Breast epithelium (tissue), 4 donors: ENCODE measurements at regions not wholly inside any gene's neighbourhood (a gene's known extent, or its start where the extent isn't known, plus 50 kb on each side); places are given as distances from the start of the nearest gene placed in this dataset.

Experiments used
- DNase-seq, 2 donors: peaks; one replicate each; pipeline ENCODE4 v3.0.0-alpha.2; 2019; ENCODE audit warnings: low spot score in 2 of 2
- H3K27ac ChIP-seq, 2 donors: fragments of 200-600 bp; sonication (generic) in 1 of 2; one replicate each; pipeline ENCODE4 v1.5.1; 2016 to 2019; ENCODE audit warnings: mild to moderate bottlenecking in 1 of 2
- H3K27me3 ChIP-seq, 2 donors: fragments of 200-600 bp; sonication (generic) in 1 of 2; one replicate each; pipeline versions ENCODE4 v1.5.1 to v1.6.0; 2017 to 2019; ENCODE audit warnings: control low read depth in 1 of 2, mild to moderate bottlenecking in 1 of 2
- H3K36me3 ChIP-seq: fragments of 200-600 bp; one replicate; pipeline ENCODE4 v1.5.1; 2019
- H3K4me1 ChIP-seq, 2 donors: fragments of 200-600 bp; sonication (generic); one replicate each; pipeline ENCODE4 v1.5.1; 2016 to 2019; ENCODE audit warnings: control low read depth in 1 of 2
- H3K4me3 ChIP-seq, 3 donors: fragments of 200-600 bp; sonication (generic); 1 replicate in 2 of 3; 2 replicates in 1 of 3; pipeline ENCODE4 v1.5.1; 2016 to 2019; ENCODE audit warnings: mild to moderate bottlenecking in 3 of 3, moderate library complexity in 2 of 3
- H3K9me3 ChIP-seq, 2 donors: fragments of 200-600 bp; sonication (generic) in 1 of 2; one replicate each; pipeline ENCODE4 v1.5.1; 2016 to 2019; ENCODE audit warnings: control low read depth in 1 of 2
- POLR2A ChIP-seq: fragments of 450-650 bp; IDR thresholded peaks from one replicate; pipeline ENCODE4 v1.6.1; 2016; ENCODE audit warnings: antibody characterized with exemption, mild to moderate bottlenecking, moderate library complexity
- POLR2AphosphoS5 ChIP-seq, 3 donors: sonication (generic); formaldehyde crosslinking; IDR thresholded peaks; one replicate each; pipeline ENCODE4 v1.6.1; 2017; ENCODE audit warnings: antibody characterized with exemption in 3 of 3
- intact Hi-C: fragments of 100-400 bp; cut with DNase I; formaldehyde crosslinking; loops from one replicate; pipeline ENCODE4 v1.15.1; 2023; ENCODE audit warnings: low total_unique reads
- TF ChIP-seq, protein P1 (sequence below), 3 donors: fragments of 450-650 bp; IDR thresholded peaks; one replicate each; pipeline ENCODE4 v1.5.1; 2016 to 2017; ENCODE audit warnings: antibody characterized with exemption in 3 of 3, mild to moderate bottlenecking in 3 of 3, moderate library complexity in 3 of 3

DNA sequence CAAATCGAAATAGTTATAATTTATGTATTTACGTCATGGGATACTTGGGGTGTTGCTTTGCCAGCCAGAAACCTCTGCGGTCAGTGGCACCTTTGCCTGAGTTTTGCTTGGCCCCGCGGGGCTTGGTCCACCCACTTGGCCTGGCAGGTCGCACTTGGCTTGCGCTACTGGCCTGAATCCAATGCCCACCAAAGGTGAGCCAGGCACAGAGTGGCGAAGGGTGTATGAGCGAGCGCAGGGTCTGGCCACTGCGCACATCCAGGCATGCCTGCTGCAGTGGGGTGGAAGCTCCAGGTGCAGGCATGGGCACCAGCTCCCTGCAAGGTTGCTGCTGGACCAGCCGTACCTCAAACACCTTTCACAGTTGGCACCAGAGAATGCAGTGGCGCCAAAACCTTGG lies 714.6 kb downstream of the CDH9 start:
- H3K4me3 ChIP-seq, result no peak overlapping the region
- H3K27me3 ChIP-seq, result no peaks in the 10 kb centered on the region
- no peaks in the 10 kb centered on the region for H3K36me3 ChIP-seq
- no peaks in the 10 kb centered on the region for H3K9me3 ChIP-seq
- intact Hi-C loops, result no loop called here
- no peak overlapping the region for H3K27ac ChIP-seq
- TF ChIP-seq, protein P1, sequence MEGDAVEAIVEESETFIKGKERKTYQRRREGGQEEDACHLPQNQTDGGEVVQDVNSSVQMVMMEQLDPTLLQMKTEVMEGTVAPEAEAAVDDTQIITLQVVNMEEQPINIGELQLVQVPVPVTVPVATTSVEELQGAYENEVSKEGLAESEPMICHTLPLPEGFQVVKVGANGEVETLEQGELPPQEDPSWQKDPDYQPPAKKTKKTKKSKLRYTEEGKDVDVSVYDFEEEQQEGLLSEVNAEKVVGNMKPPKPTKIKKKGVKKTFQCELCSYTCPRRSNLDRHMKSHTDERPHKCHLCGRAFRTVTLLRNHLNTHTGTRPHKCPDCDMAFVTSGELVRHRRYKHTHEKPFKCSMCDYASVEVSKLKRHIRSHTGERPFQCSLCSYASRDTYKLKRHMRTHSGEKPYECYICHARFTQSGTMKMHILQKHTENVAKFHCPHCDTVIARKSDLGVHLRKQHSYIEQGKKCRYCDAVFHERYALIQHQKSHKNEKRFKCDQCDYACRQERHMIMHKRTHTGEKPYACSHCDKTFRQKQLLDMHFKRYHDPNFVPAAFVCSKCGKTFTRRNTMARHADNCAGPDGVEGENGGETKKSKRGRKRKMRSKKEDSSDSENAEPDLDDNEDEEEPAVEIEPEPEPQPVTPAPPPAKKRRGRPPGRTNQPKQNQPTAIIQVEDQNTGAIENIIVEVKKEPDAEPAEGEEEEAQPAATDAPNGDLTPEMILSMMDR (IDR thresholded peaks at IDR 0.05), result no peak
- TF ChIP-seq POLR2AphosphoS5 (IDR thresholded peaks at IDR 0.05) (no peak), POLR2A (no peak)
- DNase-seq, result no peak
- H3K4me1 ChIP-seq, result no peaks in the 10 kb centered on the region

- intact Hi-C loops, result no loop called here
- H3K27ac ChIP-seq, result no peak overlapping the region
- no peak for DNase-seq
- H3K4me1 ChIP-seq, result no peaks in the 10 kb centered on the region
- H3K27me3 ChIP-seq, result no peaks in the 10 kb centered on the region
- TF ChIP-seq, protein P1 (IDR thresholded peaks at IDR 0.05), result no peak
- no peak for TF ChIP-seq POLR2A
- TF ChIP-seq POLR2AphosphoS5 (IDR thresholded peaks at IDR 0.05), result no peak
- H3K36me3 ChIP-seq, result no peaks in the 10 kb centered on the region
- no peaks in the 10 kb centered on the region for H3K9me3 ChIP-seq
- no peak overlapping the region for H3K4me3 ChIP-seq
These were observed 717.1 kb downstream of the CDH9 start for GRCh38 chr5:26321278-26321677.

- Histone ChIP-seq H3K4me3 (no peak overlapping the region), H3K36me3 (no peaks in the 10 kb centered on the region), H3K27me3 (no peaks in the 10 kb centered on the region), H3K9me3 (no peaks in the 10 kb centered on the region), H3K27ac (no peak overlapping the region), H3K4me1 (no peaks in the 10 kb centered on the region)
- no peak for TF ChIP-seq POLR2AphosphoS5 (IDR thresholded peaks at IDR 0.05)
- no peak for TF ChIP-seq POLR2A
- TF ChIP-seq, protein P1 (IDR thresholded peaks at IDR 0.05), result no peak
- intact Hi-C loops, result no loop called here
- DNase-seq, result no peak
These were observed 728.0 kb downstream of the CDH9 start for GRCh38 chr5:26310415-26310814.

DNA sequence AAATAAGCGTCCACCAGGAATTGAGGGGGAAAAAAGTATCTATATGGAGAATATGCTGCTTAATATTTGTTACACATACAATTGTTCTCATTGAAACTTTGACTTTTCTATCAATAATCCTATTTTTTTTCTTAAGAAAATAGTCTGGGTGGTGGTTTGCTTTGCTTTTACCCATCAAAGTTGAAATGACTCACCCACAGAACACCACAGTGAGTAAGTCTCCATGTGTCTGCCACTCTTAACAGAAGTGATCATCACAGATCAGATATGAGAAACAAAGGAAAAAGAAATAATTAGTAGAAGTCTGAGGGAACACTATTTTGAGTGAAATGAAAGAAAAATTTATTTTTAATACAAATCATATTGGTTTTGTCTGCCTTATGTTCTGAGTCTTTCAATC lies 742.8 kb downstream of the CDH9 start:
- no peak overlapping the region for H3K27ac ChIP-seq
- H3K4me1 ChIP-seq, result no peaks in the 10 kb centered on the region
- no peaks in the 10 kb centered on the region for H3K9me3 ChIP-seq
- intact Hi-C loops, result no loop called here
- no peaks in the 10 kb centered on the region for H3K36me3 ChIP-seq
- DNase-seq, result no peak
- no peak overlapping the region for H3K4me3 ChIP-seq
- no peak for TF ChIP-seq POLR2AphosphoS5 (IDR thresholded peaks at IDR 0.05)
- no peak for TF ChIP-seq POLR2A
- TF ChIP-seq, protein P1 (IDR thresholded peaks at IDR 0.05), result no peak
- no peaks in the 10 kb centered on the region for H3K27me3 ChIP-seq

DNA sequence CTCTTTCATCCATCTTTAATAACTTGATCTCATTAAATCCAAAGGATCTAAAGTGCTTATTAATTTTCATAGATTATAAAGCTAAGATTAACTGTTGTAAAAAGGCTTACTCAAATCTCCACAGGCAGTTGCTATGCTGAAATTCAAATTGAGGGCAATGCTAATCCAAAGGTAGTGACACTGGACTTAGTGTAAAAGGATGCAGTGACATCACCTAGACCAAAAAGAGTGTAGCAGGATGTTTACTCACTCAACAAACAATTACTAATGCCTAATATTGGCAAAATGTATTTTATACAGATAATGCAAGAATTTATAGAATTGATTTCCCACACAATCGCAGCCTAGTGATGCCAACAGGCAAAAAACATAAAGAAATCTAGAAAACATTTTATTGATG lies 756.2 kb downstream of the CDH9 start:
- DNase-seq, result no peak
- Histone ChIP-seq H3K9me3 (no peaks in the 10 kb centered on the region), H3K36me3 (no peaks in the 10 kb centered on the region), H3K4me3 (no peak overlapping the region), H3K27ac (no peak overlapping the region), H3K4me1 (no peaks in the 10 kb centered on the region), H3K27me3 (no peaks in the 10 kb centered on the region)
- intact Hi-C loops, result no loop called here
- TF ChIP-seq POLR2AphosphoS5 (IDR thresholded peaks at IDR 0.05) (no peak), POLR2A (no peak)
- TF ChIP-seq, protein P1 (IDR thresholded peaks at IDR 0.05), result no peak
